ENCODE measurements at regions not wholly inside any gene's neighbourhood (a gene's known extent, or its start where the extent isn't known, plus 50 kb on each side); places are given as distances from the start of the nearest gene placed in this dataset.

- Histone ChIP-seq H3K4me3 (ENCODE audit: low read length) (no peak overlapping the region), H3K4me1 (ENCODE audit: control insufficient read depth, insufficient read depth, low read length) (no peaks in the 10 kb centered on the region), H3K36me3 (ENCODE audit: control insufficient read depth, insufficient read depth, low read length) (no peaks in the 10 kb centered on the region), H3K9ac (ENCODE audit: low read length) (no peak overlapping the region), H3K27ac (ENCODE audit: low read depth, low read length) (no peak overlapping the region), H3K27me3 (ENCODE audit: control insufficient read depth, insufficient read depth, low read length) (no peaks in the 10 kb centered on the region)
Observed at GRCh38 chr14:30309405-30309804, 249.6 kb upstream of the G2E3 start.

DNA sequence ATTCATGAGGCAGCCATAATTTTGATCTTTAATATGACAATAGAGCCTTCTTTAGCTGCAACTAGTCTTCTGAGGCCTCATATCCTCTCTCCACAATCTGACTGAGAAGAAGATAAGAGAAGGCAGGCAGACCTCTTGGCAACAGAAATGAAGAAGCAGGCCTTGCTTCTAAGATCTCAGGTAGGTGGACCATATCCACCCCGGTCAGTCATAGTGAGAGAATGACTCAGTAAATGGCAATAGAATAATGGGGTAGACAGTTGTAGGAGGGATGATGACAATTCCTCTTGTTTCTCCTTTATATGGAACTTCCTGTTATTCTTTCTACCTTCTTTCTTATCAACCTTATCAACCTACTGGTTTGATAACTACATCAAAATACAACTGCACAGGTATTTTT, 246.7 kb upstream of the G2E3 start:
- Histone ChIP-seq H3K9ac (ENCODE audit: low read length) (no peak overlapping the region), H3K4me3 (ENCODE audit: low read length) (no peak overlapping the region), H3K27me3 (ENCODE audit: control insufficient read depth, insufficient read depth, low read length) (no peaks in the 10 kb centered on the region), H3K36me3 (ENCODE audit: control insufficient read depth, insufficient read depth, low read length) (no peaks in the 10 kb centered on the region), H3K27ac (ENCODE audit: low read depth, low read length) (no peak overlapping the region), H3K4me1 (ENCODE audit: control insufficient read depth, insufficient read depth, low read length) (no peaks in the 10 kb centered on the region)

- Histone ChIP-seq H3K36me3 (ENCODE audit: control insufficient read depth, insufficient read depth, low read length) (no peaks in the 10 kb centered on the region), H3K9ac (ENCODE audit: low read length) (no peak overlapping the region), H3K4me3 (ENCODE audit: low read length) (no peak overlapping the region), H3K4me1 (ENCODE audit: control insufficient read depth, insufficient read depth, low read length) (no peaks in the 10 kb centered on the region), H3K27ac (ENCODE audit: low read depth, low read length) (no peak overlapping the region), H3K27me3 (ENCODE audit: control insufficient read depth, insufficient read depth, low read length) (no peaks in the 10 kb centered on the region)
Observed at GRCh38 chr14:30317729-30318128, 241.2 kb upstream of the G2E3 start.

DNA sequence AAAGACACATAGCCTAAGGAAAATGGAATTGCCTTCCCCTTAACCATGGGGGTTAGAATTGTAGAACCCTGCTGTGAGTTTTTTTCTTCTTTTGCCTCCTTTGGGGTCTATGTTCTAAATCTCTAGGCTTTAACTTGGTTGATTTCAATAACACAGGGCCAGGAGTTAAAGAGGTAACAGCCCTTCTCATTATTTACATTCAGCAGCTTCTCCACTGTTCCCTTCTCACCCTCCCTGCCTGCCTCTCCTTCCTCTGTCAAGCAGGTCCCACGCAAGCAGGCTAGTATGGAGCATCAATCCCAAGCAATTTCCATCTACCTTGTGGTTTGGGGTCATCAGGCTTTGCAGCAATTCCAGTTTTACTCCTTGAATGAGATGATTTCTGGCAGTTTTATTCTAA, 236.1 kb upstream of the G2E3 start:
- Histone ChIP-seq H3K4me3 (ENCODE audit: low read length) (no peak overlapping the region), H3K27me3 (ENCODE audit: control insufficient read depth, insufficient read depth, low read length) (no peaks in the 10 kb centered on the region), H3K9ac (ENCODE audit: low read length) (no peak overlapping the region), H3K4me1 (ENCODE audit: control insufficient read depth, insufficient read depth, low read length) (no peaks in the 10 kb centered on the region), H3K27ac (ENCODE audit: low read depth, low read length) (no peak overlapping the region), H3K36me3 (ENCODE audit: control insufficient read depth, insufficient read depth, low read length) (no peaks in the 10 kb centered on the region)

DNA sequence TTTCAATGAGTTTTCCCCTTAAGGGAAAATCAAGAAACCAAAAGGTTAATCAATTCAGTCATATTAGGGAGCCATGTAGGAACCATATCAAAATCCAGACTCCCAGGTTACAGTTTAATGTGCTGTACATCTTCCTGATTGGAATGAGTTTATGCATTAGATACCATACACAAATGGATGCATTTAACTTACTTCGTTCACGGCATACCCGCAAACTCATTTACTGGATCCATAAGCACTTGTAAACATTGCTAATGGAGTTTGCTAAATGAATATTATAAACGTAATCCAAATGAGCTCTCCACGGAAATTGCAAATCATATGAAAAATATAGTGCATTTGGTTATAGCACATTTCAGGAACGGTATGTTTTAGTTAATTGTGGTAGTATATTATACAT, 228.9 kb upstream of the G2E3 start:
- no peak overlapping the region for H3K4me3 ChIP-seq (ENCODE audit: low read length)
- H3K36me3 ChIP-seq (ENCODE audit: control insufficient read depth, insufficient read depth, low read length), result no peaks in the 10 kb centered on the region
- H3K4me1 ChIP-seq (ENCODE audit: control insufficient read depth, insufficient read depth, low read length), result no peaks in the 10 kb centered on the region
- H3K27ac ChIP-seq (ENCODE audit: low read depth, low read length), result no peak overlapping the region
- H3K9ac ChIP-seq (ENCODE audit: low read length), result no peak overlapping the region
- no peaks in the 10 kb centered on the region for H3K27me3 ChIP-seq (ENCODE audit: control insufficient read depth, insufficient read depth, low read length)

DNA sequence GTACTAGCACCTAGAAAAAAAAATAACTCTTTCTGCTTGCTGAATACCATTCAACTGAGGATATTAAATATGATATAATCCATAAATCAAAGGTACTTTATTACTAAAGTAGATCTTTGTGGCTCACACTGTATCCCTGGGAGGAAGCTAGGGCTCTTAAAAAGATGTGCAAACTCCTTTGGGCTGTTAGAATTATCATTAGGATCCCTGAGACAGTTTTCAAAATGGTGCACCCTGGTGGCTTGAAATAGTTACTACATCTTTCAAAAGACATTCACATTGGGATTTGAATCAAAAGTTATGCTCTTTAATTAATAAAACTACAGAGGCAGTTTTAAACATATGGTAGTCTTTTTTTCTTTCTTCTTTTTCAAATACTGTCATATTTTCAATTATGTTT, 228.5 kb upstream of the G2E3 start:
- H3K4me1 ChIP-seq (ENCODE audit: control insufficient read depth, insufficient read depth, low read length), result no peaks in the 10 kb centered on the region

GRCh38 chr14:30331030-30331429, 227.9 kb upstream of the G2E3 start:
- H3K9ac ChIP-seq (ENCODE audit: low read length), result no peak overlapping the region
- H3K27me3 ChIP-seq (ENCODE audit: control insufficient read depth, insufficient read depth, low read length), result no peaks in the 10 kb centered on the region
- H3K27ac ChIP-seq (ENCODE audit: low read depth, low read length), result no peak overlapping the region
- no peaks in the 10 kb centered on the region for H3K4me1 ChIP-seq (ENCODE audit: control insufficient read depth, insufficient read depth, low read length)
- no peak overlapping the region for H3K4me3 ChIP-seq (ENCODE audit: low read length)
- no peaks in the 10 kb centered on the region for H3K36me3 ChIP-seq (ENCODE audit: control insufficient read depth, insufficient read depth, low read length)

More for the DNA sequence above, 228.5 kb upstream of the G2E3 start:
- Histone ChIP-seq H3K4me3 (ENCODE audit: low read length) (no peak overlapping the region), H3K9ac (ENCODE audit: low read length) (no peak overlapping the region), H3K27ac (ENCODE audit: low read depth, low read length) (no peak overlapping the region), H3K36me3 (ENCODE audit: control insufficient read depth, insufficient read depth, low read length) (no peaks in the 10 kb centered on the region), H3K27me3 (ENCODE audit: control insufficient read depth, insufficient read depth, low read length) (no peaks in the 10 kb centered on the region)

- Histone ChIP-seq H3K27me3 (ENCODE audit: control insufficient read depth, insufficient read depth, low read length) (no peaks in the 10 kb centered on the region), H3K27ac (ENCODE audit: low read depth, low read length) (no peak overlapping the region), H3K4me3 (ENCODE audit: low read length) (no peak overlapping the region), H3K4me1 (ENCODE audit: control insufficient read depth, insufficient read depth, low read length) (no peaks in the 10 kb centered on the region), H3K36me3 (ENCODE audit: control insufficient read depth, insufficient read depth, low read length) (no peaks in the 10 kb centered on the region), H3K9ac (ENCODE audit: low read length) (no peak overlapping the region)
Observed at GRCh38 chr14:30332374-30332773, 226.6 kb upstream of the G2E3 start.

DNA sequence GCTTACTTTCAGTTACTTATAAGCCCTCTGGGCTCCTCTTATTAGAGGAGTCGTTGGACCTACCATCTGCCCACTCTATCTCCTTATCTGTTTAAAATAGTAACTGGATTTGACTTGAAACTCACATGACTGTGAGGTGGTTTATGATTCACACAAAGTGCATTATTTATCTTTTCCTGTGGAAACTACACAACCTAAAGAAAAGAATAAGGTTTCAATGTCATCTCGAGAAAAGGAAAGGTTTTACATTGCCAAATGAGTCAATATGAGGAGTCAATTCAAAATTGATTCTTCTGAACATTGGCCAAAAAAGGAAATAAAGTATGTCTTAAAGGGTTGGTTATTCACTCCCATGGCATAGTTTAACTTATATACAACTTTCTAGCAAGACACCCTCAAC, 225.0 kb upstream of the G2E3 start:
- Histone ChIP-seq H3K27ac (ENCODE audit: low read depth, low read length) (no peak overlapping the region), H3K36me3 (ENCODE audit: control insufficient read depth, insufficient read depth, low read length) (no peaks in the 10 kb centered on the region), H3K9ac (ENCODE audit: low read length) (no peak overlapping the region), H3K4me1 (ENCODE audit: control insufficient read depth, insufficient read depth, low read length) (no peaks in the 10 kb centered on the region), H3K27me3 (ENCODE audit: control insufficient read depth, insufficient read depth, low read length) (no peaks in the 10 kb centered on the region), H3K4me3 (ENCODE audit: low read length) (no peak overlapping the region)

DNA sequence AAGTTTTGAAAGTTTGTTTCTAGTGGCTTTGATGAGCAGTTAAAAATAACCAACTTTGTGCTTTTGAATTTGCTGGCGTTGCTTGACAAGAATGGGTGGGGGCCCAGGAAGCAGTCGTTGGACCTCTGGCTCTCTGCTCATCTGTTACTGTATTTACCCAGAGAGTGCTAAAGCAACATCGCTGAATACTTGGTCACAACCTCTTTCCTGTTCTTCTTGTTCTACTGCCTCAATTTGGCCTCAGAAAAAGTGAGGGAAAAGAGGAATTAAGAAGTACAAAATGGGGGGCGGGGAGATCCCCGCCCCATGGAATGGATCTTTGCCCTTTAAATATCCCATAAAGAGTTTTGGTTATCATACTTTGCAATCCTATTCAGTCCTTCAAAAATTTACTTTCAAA, 221.5 kb upstream of the G2E3 start:
- Histone ChIP-seq H3K4me3 (ENCODE audit: low read length) (no peak overlapping the region), H3K9ac (ENCODE audit: low read length) (no peak overlapping the region), H3K4me1 (ENCODE audit: control insufficient read depth, insufficient read depth, low read length) (no peaks in the 10 kb centered on the region), H3K36me3 (ENCODE audit: control insufficient read depth, insufficient read depth, low read length) (no peaks in the 10 kb centered on the region), H3K27ac (ENCODE audit: low read depth, low read length) (no peak overlapping the region), H3K27me3 (ENCODE audit: control insufficient read depth, insufficient read depth, low read length) (no peaks in the 10 kb centered on the region)

GRCh38 chr14:30339311-30339901, 219.6 kb upstream of the G2E3 start:
- Histone ChIP-seq H3K4me3 (ENCODE audit: low read length) (no peak overlapping the region), H3K27me3 (ENCODE audit: control insufficient read depth, insufficient read depth, low read length) (no peaks in the 10 kb centered on the region), H3K27ac (ENCODE audit: low read depth, low read length) (no peak overlapping the region), H3K4me1 (ENCODE audit: control insufficient read depth, insufficient read depth, low read length) (no peaks in the 10 kb centered on the region), H3K36me3 (ENCODE audit: control insufficient read depth, insufficient read depth, low read length) (no peaks in the 10 kb centered on the region), H3K9ac (ENCODE audit: low read length) (no peak overlapping the region)

GRCh38 chr14:30340495-30340894, 218.5 kb upstream of the G2E3 start:
- no peak overlapping the region for H3K9ac ChIP-seq (ENCODE audit: low read length)
- H3K4me1 ChIP-seq (ENCODE audit: control insufficient read depth, insufficient read depth, low read length), result no peaks in the 10 kb centered on the region
- no peak overlapping the region for H3K4me3 ChIP-seq (ENCODE audit: low read length)
- no peak overlapping the region for H3K27ac ChIP-seq (ENCODE audit: low read depth, low read length)
- H3K27me3 ChIP-seq (ENCODE audit: control insufficient read depth, insufficient read depth, low read length), result no peaks in the 10 kb centered on the region
- no peaks in the 10 kb centered on the region for H3K36me3 ChIP-seq (ENCODE audit: control insufficient read depth, insufficient read depth, low read length)

GRCh38 chr14:30345511-30345910, 213.4 kb upstream of the G2E3 start:
- Histone ChIP-seq H3K27ac (ENCODE audit: low read depth, low read length) (no peak overlapping the region), H3K9ac (ENCODE audit: low read length) (no peak overlapping the region), H3K27me3 (ENCODE audit: control insufficient read depth, insufficient read depth, low read length) (no peaks in the 10 kb centered on the region), H3K4me1 (ENCODE audit: control insufficient read depth, insufficient read depth, low read length) (no peaks in the 10 kb centered on the region), H3K4me3 (ENCODE audit: low read length) (no peak overlapping the region), H3K36me3 (ENCODE audit: control insufficient read depth, insufficient read depth, low read length) (no peaks in the 10 kb centered on the region)
